Cardiac muscle cell (in vitro differentiated cells and primary cell): ENCODE measurements at regions not wholly inside any gene's neighbourhood (a gene's known extent, or its start where the extent isn't known, plus 50 kb on each side); places are given as distances from the start of the nearest gene placed in this dataset.

Experiments
- DNase-seq, 2 donors: peaks; one replicate each; pipeline versions ENCODE4 v3.0.0 to v3.0.0-alpha.2; 2010 to 2017; ENCODE audit warnings: low read depth in 1 of 2, low spot score in 1 of 2
- H3K27ac ChIP-seq: fragments of 200-600 bp; sonication (generic); 2 replicates; pipeline ENCODE4 v1.5.1; 2016
- H3K27me3 ChIP-seq: fragments of 200-600 bp; sonication (generic); 2 replicates; pipeline ENCODE4 v1.6.0; 2016; ENCODE audit warnings: control low read depth
- H3K36me3 ChIP-seq: fragments of 200-600 bp; sonication (generic); 2 replicates; pipeline ENCODE4 v1.5.1; 2016; ENCODE audit warnings: control low read depth
- H3K4me1 ChIP-seq: fragments of 200-600 bp; sonication (generic); 2 replicates; pipeline ENCODE4 v1.8.1; 2017; ENCODE audit warnings: low read depth, mild to moderate bottlenecking, mixed run types
- H3K4me3 ChIP-seq: fragments of 200-600 bp; sonication (generic); 2 replicates; pipeline ENCODE4 v1.5.1; 2016; ENCODE audit warnings: mild to moderate bottlenecking
- H3K9me3 ChIP-seq: fragments of 200-600 bp; sonication (generic); 2 replicates; pipeline ENCODE4 v1.5.1; 2017; ENCODE audit warnings: low read depth, mild to moderate bottlenecking, control low read depth
- CTCF ChIP-seq: IDR thresholded peaks from 2 replicates; pipeline ENCODE4 v1.5.1; 2012; ENCODE audit warnings: low read depth, mild to moderate bottlenecking, low read length

DNA sequence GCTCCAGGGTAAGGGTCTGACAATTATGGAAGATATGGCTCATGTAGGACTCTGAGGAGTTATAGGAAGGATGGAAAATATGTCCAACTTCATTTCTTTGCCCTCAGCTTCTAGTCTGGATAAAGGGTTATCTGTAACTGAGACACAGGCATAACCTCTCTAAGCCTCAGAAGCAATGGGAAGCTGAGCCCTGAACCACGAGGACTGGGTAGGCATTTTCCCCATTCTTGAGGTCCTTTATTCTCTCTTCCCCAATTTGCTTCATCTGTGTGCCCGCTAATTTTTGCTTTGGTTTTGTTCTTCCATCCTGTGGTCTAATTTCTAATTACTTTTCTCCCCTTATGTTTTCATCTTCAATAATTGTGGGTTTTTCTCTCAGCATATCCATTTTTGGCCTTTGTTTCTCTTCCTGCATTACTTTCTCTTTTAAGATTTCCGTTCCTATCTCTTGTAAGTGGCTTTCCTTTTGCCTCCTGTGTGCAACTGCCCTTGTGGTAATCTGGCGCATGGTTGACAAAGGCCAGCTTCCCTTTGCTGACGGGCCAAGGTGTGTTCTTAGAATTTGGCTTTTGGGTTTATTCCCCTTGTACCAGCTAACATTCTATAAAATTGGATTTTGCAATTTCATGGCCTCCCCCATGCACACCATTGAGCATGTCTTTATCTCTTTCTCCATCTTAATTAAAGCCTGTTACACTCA, 343.8 kb downstream of the TXNL1 start:
- Histone ChIP-seq H3K4me1 (peaks cover 12% of the 10 kb centered on the region), H3K4me3 (no peak overlapping the region), H3K27ac (no peak overlapping the region), H3K36me3 (no peaks in the 10 kb centered on the region), H3K9me3 (no peaks in the 10 kb centered on the region), H3K27me3 (no peaks in the 10 kb centered on the region)
- TF ChIP-seq CTCF = no peak
- DNase-seq = no peak

DNA sequence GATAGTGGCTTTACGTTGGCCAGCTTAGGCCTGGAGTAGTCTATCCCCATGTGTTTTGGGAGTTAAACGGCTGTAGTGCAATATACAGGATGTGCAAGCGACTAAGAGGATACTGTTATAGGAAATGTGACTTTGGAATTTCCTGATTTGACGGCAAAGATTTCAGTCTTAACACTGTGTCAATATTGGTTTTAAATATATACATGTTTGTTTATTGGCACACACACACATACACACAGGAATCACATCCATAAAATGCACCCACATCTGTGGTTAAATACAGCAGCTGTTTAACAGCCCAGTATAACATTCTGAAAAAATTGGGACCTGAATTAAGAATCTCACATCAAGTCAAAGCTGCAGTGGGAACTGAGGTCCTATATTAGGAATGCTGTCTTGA, 347.1 kb downstream of the TXNL1 start:
- no peak for DNase-seq
- H3K27me3 ChIP-seq = no peaks in the 10 kb centered on the region
- no peaks in the 10 kb centered on the region for H3K36me3 ChIP-seq
- H3K4me3 ChIP-seq = no peak overlapping the region
- H3K27ac ChIP-seq = no peak overlapping the region
- no peaks in the 10 kb centered on the region for H3K9me3 ChIP-seq
- peaks cover 12% of the 10 kb centered on the region for H3K4me1 ChIP-seq
- TF ChIP-seq CTCF = no peak

- Histone ChIP-seq H3K27me3 (no peaks in the 10 kb centered on the region), H3K4me3 (no peak overlapping the region), H3K36me3 (no peaks in the 10 kb centered on the region), H3K4me1 (peaks cover 12% of the 10 kb centered on the region), H3K9me3 (no peaks in the 10 kb centered on the region), H3K27ac (no peak overlapping the region)
- no peak for TF ChIP-seq CTCF
- DNase-seq = no peak
These were observed 349.0 kb downstream of the TXNL1 start for GRCh38 chr18:56289381-56289780.

GRCh38 chr18:56286775-56287325, 351.5 kb downstream of the TXNL1 start:
- Histone ChIP-seq H3K27ac (no peak overlapping the region), H3K27me3 (no peaks in the 10 kb centered on the region), H3K9me3 (no peaks in the 10 kb centered on the region), H3K4me3 (no peak overlapping the region), H3K4me1 (peaks cover 12% of the 10 kb centered on the region), H3K36me3 (no peaks in the 10 kb centered on the region)
- no peak for TF ChIP-seq CTCF
- peak in 1 of 2 donors; percentile 73 for DNase-seq

- Histone ChIP-seq H3K9me3 (no peaks in the 10 kb centered on the region), H3K4me1 (peaks cover 7% of the 10 kb centered on the region), H3K27ac (no peak overlapping the region), H3K36me3 (no peaks in the 10 kb centered on the region), H3K4me3 (no peak overlapping the region), H3K27me3 (no peaks in the 10 kb centered on the region)
- no peak for TF ChIP-seq CTCF
- DNase-seq = no peak
These were observed 352.9 kb downstream of the TXNL1 start for GRCh38 chr18:56285387-56286065.
